ENCODE measurements at regions not wholly inside any gene's neighbourhood (a gene's known extent, or its start where the extent isn't known, plus 50 kb on each side); places are given as distances from the start of the nearest gene placed in this dataset.

DNA sequence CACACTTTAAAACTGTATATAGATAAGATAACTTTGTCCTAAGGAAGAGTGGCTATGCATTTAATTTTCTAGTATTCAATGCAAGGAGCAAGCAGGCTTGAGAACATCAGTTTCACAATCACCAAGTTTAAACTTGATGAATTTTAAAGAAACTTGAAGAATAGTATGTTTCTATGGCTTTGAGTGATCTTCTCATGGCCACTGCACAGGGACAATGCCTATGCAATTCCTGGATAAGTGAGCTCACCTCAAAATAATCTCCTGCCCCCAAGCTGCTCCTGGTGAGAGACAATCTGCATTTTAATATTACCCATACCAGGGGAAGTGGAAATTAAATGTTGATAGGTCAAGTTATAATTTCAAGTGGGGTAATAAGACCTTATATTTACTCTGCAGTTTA lies 376.6 kb upstream of the CBLB start:
- no peak for DNase-seq
- H3K27me3 Mint-ChIP-seq (ENCODE audit: unreplicated experiment), result peaks cover 2% of the 10 kb centered on the region
- no peak overlapping the region for H3K27ac Mint-ChIP-seq (ENCODE audit: unreplicated experiment)
- TF ChIP-seq, protein P1, sequence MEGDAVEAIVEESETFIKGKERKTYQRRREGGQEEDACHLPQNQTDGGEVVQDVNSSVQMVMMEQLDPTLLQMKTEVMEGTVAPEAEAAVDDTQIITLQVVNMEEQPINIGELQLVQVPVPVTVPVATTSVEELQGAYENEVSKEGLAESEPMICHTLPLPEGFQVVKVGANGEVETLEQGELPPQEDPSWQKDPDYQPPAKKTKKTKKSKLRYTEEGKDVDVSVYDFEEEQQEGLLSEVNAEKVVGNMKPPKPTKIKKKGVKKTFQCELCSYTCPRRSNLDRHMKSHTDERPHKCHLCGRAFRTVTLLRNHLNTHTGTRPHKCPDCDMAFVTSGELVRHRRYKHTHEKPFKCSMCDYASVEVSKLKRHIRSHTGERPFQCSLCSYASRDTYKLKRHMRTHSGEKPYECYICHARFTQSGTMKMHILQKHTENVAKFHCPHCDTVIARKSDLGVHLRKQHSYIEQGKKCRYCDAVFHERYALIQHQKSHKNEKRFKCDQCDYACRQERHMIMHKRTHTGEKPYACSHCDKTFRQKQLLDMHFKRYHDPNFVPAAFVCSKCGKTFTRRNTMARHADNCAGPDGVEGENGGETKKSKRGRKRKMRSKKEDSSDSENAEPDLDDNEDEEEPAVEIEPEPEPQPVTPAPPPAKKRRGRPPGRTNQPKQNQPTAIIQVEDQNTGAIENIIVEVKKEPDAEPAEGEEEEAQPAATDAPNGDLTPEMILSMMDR (IDR thresholded peaks at IDR 0.05; ENCODE audit: partially characterized antibody, unreplicated experiment), result no peak
- H3K9me3 Mint-ChIP-seq (ENCODE audit: unreplicated experiment), result peaks cover 5% of the 10 kb centered on the region
- H3K4me3 Mint-ChIP-seq (ENCODE audit: unreplicated experiment), result no peak overlapping the region
- no peaks in the 10 kb centered on the region for H3K36me3 Mint-ChIP-seq (ENCODE audit: unreplicated experiment)
- H3K4me1 Mint-ChIP-seq (ENCODE audit: low read depth, unreplicated experiment), result peaks cover 18% of the 10 kb centered on the region

DNA sequence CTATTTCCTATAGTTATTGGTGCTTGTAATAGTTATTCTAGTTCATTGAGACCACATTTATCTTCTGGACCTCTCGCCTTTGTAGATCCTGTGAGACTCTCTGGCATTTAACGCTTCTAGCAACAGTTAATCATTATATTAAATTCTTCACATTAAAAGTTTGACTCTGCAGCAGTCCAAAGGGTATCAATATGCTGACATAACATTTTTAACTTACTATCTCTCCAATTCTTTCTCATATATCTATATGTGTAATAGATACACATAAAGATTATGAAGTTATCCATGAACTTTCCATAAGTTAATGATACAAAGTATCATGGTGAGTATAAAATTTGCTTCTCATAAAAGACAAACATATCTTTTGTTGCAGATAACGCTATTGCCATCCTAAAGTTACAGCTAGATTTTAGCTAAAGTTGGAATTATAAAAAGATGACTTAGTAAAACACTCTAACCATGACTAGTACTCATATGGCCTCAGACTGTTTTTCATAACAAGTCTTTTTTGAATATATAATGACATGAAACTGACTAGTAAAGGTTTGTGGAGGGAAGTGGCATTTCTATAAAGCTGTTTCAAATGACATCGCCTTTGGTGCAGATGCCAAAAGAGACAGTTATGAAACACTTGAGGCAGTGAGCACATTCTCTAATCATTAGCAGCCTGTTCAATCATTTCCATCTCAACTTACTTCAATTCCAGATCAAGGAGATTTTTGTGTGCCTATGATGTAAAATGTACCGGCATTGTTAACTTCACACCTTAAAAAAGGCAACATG lies 379.3 kb upstream of the CBLB start:
- Mint-ChIP-seq H3K27me3 (ENCODE audit: unreplicated experiment) (peaks cover 2% of the 10 kb centered on the region), H3K4me3 (ENCODE audit: unreplicated experiment) (no peak overlapping the region), H3K27ac (ENCODE audit: unreplicated experiment) (no peak overlapping the region), H3K36me3 (ENCODE audit: unreplicated experiment) (peaks cover 9% of the 10 kb centered on the region), H3K9me3 (ENCODE audit: unreplicated experiment) (peaks cover 5% of the 10 kb centered on the region), H3K4me1 (ENCODE audit: low read depth, unreplicated experiment) (peaks cover 11% of the 10 kb centered on the region)
- no peak for DNase-seq
- TF ChIP-seq, protein P1 (IDR thresholded peaks at IDR 0.05; ENCODE audit: partially characterized antibody, unreplicated experiment), result no peak

DNA sequence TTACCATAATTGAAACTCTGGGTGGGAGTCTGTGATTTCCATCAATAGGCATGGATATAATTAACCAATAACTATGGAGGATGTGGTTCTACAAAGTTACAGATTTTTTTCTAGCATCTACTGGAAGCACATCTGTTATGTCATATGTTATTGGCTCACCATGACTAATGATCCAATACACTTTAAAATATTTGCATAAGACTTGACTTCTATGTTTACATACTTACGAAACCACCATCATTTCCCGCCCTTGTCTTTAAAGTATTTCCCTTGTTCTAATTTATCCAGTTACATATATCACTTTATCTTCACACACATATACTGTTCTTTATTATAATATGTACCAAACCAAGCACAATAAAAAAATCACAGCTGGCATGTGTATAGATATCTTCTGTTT lies 380.3 kb upstream of the CBLB start:
- H3K27ac Mint-ChIP-seq (ENCODE audit: unreplicated experiment), result no peak overlapping the region
- H3K9me3 Mint-ChIP-seq (ENCODE audit: unreplicated experiment), result peaks cover 5% of the 10 kb centered on the region
- peaks cover 9% of the 10 kb centered on the region for H3K36me3 Mint-ChIP-seq (ENCODE audit: unreplicated experiment)
- peaks cover 11% of the 10 kb centered on the region for H3K4me1 Mint-ChIP-seq (ENCODE audit: low read depth, unreplicated experiment)
- no peak overlapping the region for H3K4me3 Mint-ChIP-seq (ENCODE audit: unreplicated experiment)
- H3K27me3 Mint-ChIP-seq (ENCODE audit: unreplicated experiment), result peaks cover 2% of the 10 kb centered on the region
- TF ChIP-seq, protein P1 (IDR thresholded peaks at IDR 0.05; ENCODE audit: partially characterized antibody, unreplicated experiment), result no peak
- DNase-seq, result no peak

DNA sequence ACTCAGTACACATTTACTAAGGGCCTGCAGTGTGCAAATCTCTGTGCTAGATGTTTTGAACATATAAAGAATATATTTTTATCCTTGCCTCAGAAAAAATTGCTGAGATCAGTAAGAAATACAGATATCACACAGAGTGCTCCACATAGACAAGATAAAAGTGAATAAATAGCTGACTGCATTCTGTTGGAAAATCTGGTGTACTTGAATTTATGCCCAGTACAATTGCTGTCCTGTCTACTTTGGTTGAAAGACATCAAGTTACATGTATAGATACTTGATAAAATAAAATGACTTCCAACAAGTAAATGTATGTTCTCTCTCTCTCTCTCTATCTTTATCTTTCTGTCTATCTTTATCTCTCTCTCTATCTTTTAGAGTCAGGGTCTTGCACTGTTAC lies 381.2 kb upstream of the CBLB start:
- Mint-ChIP-seq H3K27ac (ENCODE audit: unreplicated experiment) (peak overlapping the region; percentile 7), H3K27me3 (ENCODE audit: unreplicated experiment) (peaks cover 2% of the 10 kb centered on the region), H3K4me1 (ENCODE audit: low read depth, unreplicated experiment) (peaks cover 11% of the 10 kb centered on the region), H3K4me3 (ENCODE audit: unreplicated experiment) (no peak overlapping the region), H3K9me3 (ENCODE audit: unreplicated experiment) (peaks cover 5% of the 10 kb centered on the region), H3K36me3 (ENCODE audit: unreplicated experiment) (peaks cover 9% of the 10 kb centered on the region)
- TF ChIP-seq, protein P1 (IDR thresholded peaks at IDR 0.05; ENCODE audit: partially characterized antibody, unreplicated experiment), result no peak
- DNase-seq, result no peak

DNA sequence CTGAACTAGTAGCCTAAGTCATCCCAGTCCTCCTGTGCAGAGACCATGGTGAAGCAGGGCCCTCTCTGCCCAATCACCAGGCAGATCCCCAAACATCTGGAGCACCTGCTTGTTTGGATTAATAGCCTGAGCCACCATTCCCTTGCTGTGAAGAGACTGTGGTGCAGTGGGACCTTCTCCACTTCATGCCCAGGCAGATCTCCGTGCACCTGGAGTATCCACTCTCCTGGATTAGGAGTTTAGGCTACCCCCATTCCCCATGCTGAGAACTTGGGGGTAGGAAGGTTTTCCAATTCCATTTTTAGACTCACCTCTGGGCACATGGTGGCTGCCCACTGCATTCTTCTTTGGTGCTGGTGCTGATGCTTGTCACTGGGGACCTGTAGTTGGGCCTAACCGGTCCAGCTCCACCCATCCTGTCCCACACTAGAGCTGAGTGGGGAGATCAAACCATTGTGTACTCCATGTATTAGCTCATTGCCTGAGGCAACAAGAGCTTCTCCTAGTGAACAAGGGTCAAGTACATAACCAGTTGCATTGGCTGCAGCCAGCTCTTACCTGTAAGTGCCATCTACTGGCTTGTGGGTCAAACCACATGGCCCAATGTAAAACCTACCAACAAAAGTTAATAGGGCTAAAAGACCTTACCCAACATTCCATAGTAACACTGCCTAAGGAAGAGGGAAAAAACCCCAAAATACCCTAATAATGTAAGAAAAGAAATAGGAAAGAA lies 382.5 kb upstream of the CBLB start:
- Mint-ChIP-seq H3K27ac (ENCODE audit: unreplicated experiment) (no peak overlapping the region), H3K27me3 (ENCODE audit: unreplicated experiment) (peaks cover 2% of the 10 kb centered on the region), H3K36me3 (ENCODE audit: unreplicated experiment) (peaks cover 9% of the 10 kb centered on the region)

More for the DNA sequence above, 382.5 kb upstream of the CBLB start:
- no peak for DNase-seq
- peaks cover 8% of the 10 kb centered on the region for H3K4me1 Mint-ChIP-seq (ENCODE audit: low read depth, unreplicated experiment)
- peaks cover 4% of the 10 kb centered on the region for H3K9me3 Mint-ChIP-seq (ENCODE audit: unreplicated experiment)
- TF ChIP-seq, protein P1 (IDR thresholded peaks at IDR 0.05; ENCODE audit: partially characterized antibody, unreplicated experiment), result no peak
- H3K4me3 Mint-ChIP-seq (ENCODE audit: unreplicated experiment), result no peak overlapping the region

All from glutamatergic neuron (in vitro differentiated cells).